ENCODE measurements at regions not wholly inside any gene's neighbourhood (a gene's known extent, or its start where the extent isn't known, plus 50 kb on each side); places are given as distances from the start of the nearest gene placed in this dataset.

DNA sequence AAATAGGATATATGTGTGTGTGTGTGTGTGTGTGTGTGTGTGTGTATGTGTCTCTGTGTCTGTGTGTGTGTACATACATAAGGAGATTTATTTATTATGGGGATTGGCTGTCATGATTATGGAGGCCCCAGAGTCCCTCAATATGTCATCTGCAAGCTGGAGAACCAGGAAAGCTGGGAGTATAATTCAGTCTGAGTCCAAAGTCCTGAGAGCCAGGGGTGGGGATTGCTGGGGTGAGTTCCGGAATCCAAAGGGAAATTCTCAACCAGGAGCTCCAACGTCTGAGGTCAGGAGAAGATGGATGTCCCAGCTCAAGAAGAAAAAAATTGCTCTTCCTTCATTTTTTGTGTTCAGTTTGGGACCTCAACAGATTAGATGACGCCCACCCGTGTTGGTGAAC, 50.7 kb upstream of the PLPP4 start:
- TF ChIP-seq EZH2phosphoT487 (IDR thresholded peaks at IDR 0.05; ENCODE audit: borderline replicate concordance, low read depth, low read length) (no peak), CTCF (conservative IDR thresholded peaks at IDR 0.05; ENCODE audit: low read length) (no peak)
